SH-SY5Y (cell line): ENCODE measurements at regions not wholly inside any gene's neighbourhood (a gene's known extent, or its start where the extent isn't known, plus 50 kb on each side); places are given as distances from the start of the nearest gene placed in this dataset.

Experiments used
- GATA2 ChIP-seq: IDR thresholded peaks from 2 replicates; pipeline ENCODE4 v1.6.1; 2011; ENCODE audit warnings: mild to moderate bottlenecking, low read depth, low read length
- GATA3 ChIP-seq: IDR thresholded peaks from 2 replicates; pipeline ENCODE4 v1.6.1; 2011; ENCODE audit warnings: low read depth, mild to moderate bottlenecking, low read length, moderate library complexity

GRCh38 chr10:31126593-31126992, 94.9 kb upstream of the ZNF438 start:
- no peak for TF ChIP-seq GATA2
- TF ChIP-seq GATA3 = no peak
